HCT116 (cell line): ENCODE measurements at regions not wholly inside any gene's neighbourhood (a gene's known extent, or its start where the extent isn't known, plus 50 kb on each side); places are given as distances from the start of the nearest gene placed in this dataset.

Source experiments
- ATAC-seq: fragments of 200-7000 bp; cut with Tn5 transposase; 2 replicates; pipeline ENCODE4 v1.9.1; 2020; ENCODE audit warnings: mild to moderate bottlenecking, moderate library complexity
- BruUV-seq: library from RNA; stranded (reverse); fragments of 400-500 nt; replicated peaks from 2 replicates; lab custom pipeline; 2021; lab: Mats Ljungman, UMichigan
- CTCF ChIA-PET: fragments of 300-600 bp; sonication (Branson Sonifier 250); formaldehyde crosslinking; loops from one replicate; lab custom pipeline; 2021; ENCODE audit warnings: antibody characterized with exemption; lab: Charles Lee
- POLR2A ChIA-PET: fragments of 300-600, 350-600 bp; sonication (Branson Sonifier 250); formaldehyde crosslinking; loops from one replicate; lab custom pipeline; 2021; ENCODE audit warnings: antibody characterized with exemption; lab: Charles Lee
- RAD21 ChIA-PET, 2 experiments: fragments of 300-600 bp; sonication (Branson Sonifier 250); formaldehyde crosslinking; loops; one replicate each; lab custom pipeline; 2023; ENCODE audit warnings: low total read pairs in 2 of 2; ENCODE audit not compliant: uncharacterized antibody in 2 of 2, unreplicated experiment in 2 of 2, low non-redundant PET in 1 of 2; lab: Charles Lee
- DNase-seq: peaks from one replicate; pipeline ENCODE4 v3.0.0-alpha.2; 2010; ENCODE audit warnings: low read depth, low spot score
- H2AFZ ChIP-seq: fragments of 200-600 bp; shearing (Covaris generic), sonication (generic); 2 replicates; pipeline ENCODE4 v1.6.1; 2017; ENCODE audit warnings: low read depth, mixed run types, mixed read lengths, antibody characterized with exemption, low read length; ENCODE audit not compliant: poor library complexity, severe bottlenecking
- H3K27ac ChIP-seq: 2 replicates; pipeline ENCODE4 v1.5.1; 2012; ENCODE audit warnings: low read depth, low read length
- H3K27me3 ChIP-seq: fragments of 200-600 bp; sonication (generic); 2 replicates; pipeline ENCODE4 v1.6.1; 2016; ENCODE audit warnings: mixed run types, low read length, mixed read lengths; ENCODE audit not compliant: insufficient read depth
- H3K36me3 ChIP-seq, 2 experiments: fragments of 200-500 bp in 1 of 2; fragments of 200-600 bp in 1 of 2; sonication (Bioruptor generic) in 1 of 2; sonication (generic) in 1 of 2; 2 replicates each; pipeline versions ENCODE4 v1.5.1 to v1.6.1; 2014 to 2016; ENCODE audit warnings: low read length in 2 of 2, inconsistent platforms in 1 of 2, mixed read lengths in 1 of 2, mixed run types in 1 of 2; ENCODE audit not compliant: insufficient read depth in 2 of 2, control insufficient read depth in 1 of 2
- H3K4me1 ChIP-seq, 2 experiments: fragments of 200-600 bp in 1 of 2; sonication (generic) in 1 of 2; 2 replicates each; pipeline versions ENCODE4 v1.5.1 to v1.6.1; 2012 to 2017; ENCODE audit warnings: low read length in 2 of 2, inconsistent platforms in 1 of 2, mild to moderate bottlenecking in 1 of 2, mixed read lengths in 1 of 2, mixed run types in 1 of 2, moderate library complexity in 1 of 2; ENCODE audit not compliant: insufficient read depth in 2 of 2, control insufficient read depth in 1 of 2
- H3K4me2 ChIP-seq: fragments of 200-600 bp; sonication (generic); 2 replicates; pipeline ENCODE4 v1.6.1; 2017; ENCODE audit warnings: mixed run types, low read length, mixed read lengths
- H3K4me3 ChIP-seq, 2 experiments: fragments of 200-600 bp in 1 of 2; sonication (generic) in 1 of 2; replicated peaks in 1 of 2; 2 replicates each; pipeline ENCODE4 v1.5.1; 2011 to 2016; ENCODE audit warnings: low read length in 2 of 2, control low read depth in 1 of 2, low read depth in 1 of 2, mild to moderate bottlenecking in 1 of 2, mixed read lengths in 1 of 2, mixed run types in 1 of 2
- H3K79me2 ChIP-seq: fragments of 200-600 bp; sonication (generic); 2 replicates; pipeline ENCODE4 v1.6.1; 2017; ENCODE audit warnings: mild to moderate bottlenecking, mixed run types, low read length, moderate library complexity, mixed read lengths; ENCODE audit not compliant: insufficient read depth
- H3K9ac ChIP-seq: fragments of 200-600 bp; sonication (generic); 2 replicates; pipeline ENCODE4 v1.6.1; 2016; ENCODE audit warnings: low read length, mixed read lengths
- H3K9me2 ChIP-seq: fragments of 200-600 bp; sonication (generic), shearing (Covaris generic); 2 replicates; pipeline ENCODE4 v1.6.1; 2017; ENCODE audit warnings: mixed run types, mild to moderate bottlenecking, moderate library complexity; ENCODE audit not compliant: insufficient read depth
- H3K9me3 ChIP-seq, 2 experiments: fragments of 200-500 bp in 1 of 2; fragments of 200-600 bp in 1 of 2; sonication (Bioruptor generic) in 1 of 2; sonication (generic) in 1 of 2; 2 replicates each; pipeline ENCODE4 v1.6.1; 2014 to 2017; ENCODE audit warnings: low read length in 2 of 2, mixed read lengths in 2 of 2, inconsistent platforms in 1 of 2, low read depth in 1 of 2, mild to moderate bottlenecking in 1 of 2, mixed run types in 1 of 2, moderate library complexity in 1 of 2; ENCODE audit not compliant: control insufficient read depth in 1 of 2, insufficient read depth in 1 of 2
- H4K20me1 ChIP-seq: fragments of 200-600 bp; sonication (generic), shearing (Covaris generic); 2 replicates; pipeline ENCODE4 v1.6.1; 2017; ENCODE audit warnings: mixed run types, mild to moderate bottlenecking, moderate library complexity; ENCODE audit not compliant: insufficient read depth
- ATF3 ChIP-seq: IDR thresholded peaks from 2 replicates; pipeline ENCODE4 v1.6.1; 2012
- CEBPB ChIP-seq: IDR thresholded peaks from 2 replicates; pipeline ENCODE4 v1.6.1; 2012; ENCODE audit warnings: low read depth
- EGR1 ChIP-seq: IDR thresholded peaks from 2 replicates; pipeline ENCODE4 v1.6.1; 2012; ENCODE audit warnings: low read depth
- ELF1 ChIP-seq: IDR thresholded peaks from 2 replicates; pipeline ENCODE4 v1.6.1; 2012; ENCODE audit warnings: low read depth, borderline replicate concordance
- EZH2 ChIP-seq: fragments of 200-600 bp; sonication (generic); IDR thresholded peaks from 2 replicates; pipeline ENCODE4 v1.6.1; 2017; ENCODE audit warnings: antibody characterized with exemption, mixed run types
- EZH2phosphoT487 ChIP-seq: fragments of 200-600 bp; IDR thresholded peaks from 2 replicates; pipeline ENCODE4 v1.6.1; 2018; ENCODE audit warnings: antibody characterized with exemption, borderline replicate concordance
- JUND ChIP-seq: IDR thresholded peaks from 2 replicates; pipeline ENCODE4 v1.6.1; 2012
- MAX ChIP-seq: IDR thresholded peaks from 2 replicates; pipeline ENCODE4 v1.6.1; 2012
- POLR2A ChIP-seq: IDR thresholded peaks from 2 replicates; pipeline ENCODE4 v1.7.0; 2011; ENCODE audit warnings: borderline replicate concordance; ENCODE audit not compliant: insufficient read depth, insufficient read length; ENCODE audit errors: extremely low read depth
- POLR2AphosphoS5 ChIP-seq: IDR thresholded peaks from 2 replicates; pipeline ENCODE4 v1.6.1; 2011; ENCODE audit warnings: mild to moderate bottlenecking, low read depth, low read length, moderate library complexity
- REST ChIP-seq: IDR thresholded peaks from 2 replicates; pipeline ENCODE4 v1.6.1; 2012; ENCODE audit warnings: low read depth
- SP1 ChIP-seq: IDR thresholded peaks from 2 replicates; pipeline ENCODE4 v1.6.1; 2012; ENCODE audit warnings: low read depth
- SRF ChIP-seq: IDR thresholded peaks from 2 replicates; pipeline ENCODE4 v1.6.1; 2012; ENCODE audit warnings: low read depth
- YY1 ChIP-seq: IDR thresholded peaks from 2 replicates; pipeline ENCODE4 v1.6.1; 2011; ENCODE audit warnings: low read length, low read depth, moderate library complexity, mild to moderate bottlenecking; ENCODE audit not compliant: insufficient replicate concordance; ENCODE audit errors: extremely low read depth
- ZFX ChIP-seq: fragments of 450-650 bp; IDR thresholded peaks from 2 replicates; pipeline ENCODE4 v1.6.1; 2017
- ZNF274 ChIP-seq: fragments of 200-500 bp; sonication (Bioruptor generic); IDR thresholded peaks from 2 replicates; pipeline ENCODE4 v1.6.1; 2014; ENCODE audit warnings: mild to moderate bottlenecking, low read depth, low read length, inconsistent platforms
- intact Hi-C: fragments of 100-400 bp; cut with micrococcal nuclease; formaldehyde crosslinking; loops from 2 replicates; pipeline ENCODE4 v1.10.0; 2022

GRCh38 chr13:33509642-33510229 lies 224.2 kb upstream of the STARD13 start:
- BruUV-seq: no TSS peak
- Histone ChIP-seq H3K4me2 (no peak overlapping the region), H2AFZ (no peak overlapping the region)

More at GRCh38 chr13:33509642-33510229, 224.2 kb upstream of the STARD13 start:
- intact Hi-C loops: no loop called here
- Histone ChIP-seq H3K36me3 (no peaks in the 10 kb centered on the region), H3K27ac (no peak overlapping the region), H3K27me3 (no peaks in the 10 kb centered on the region), H3K4me1 (no peaks in the 10 kb centered on the region), H3K79me2 (no peaks in the 10 kb centered on the region), H3K9me2 (no peaks in the 10 kb centered on the region), H3K4me3 (no peak overlapping the region), H4K20me1 (no peaks in the 10 kb centered on the region), H3K9ac (no peak overlapping the region), H3K9me3 (no peaks in the 10 kb centered on the region)
- TF ChIP-seq REST: no peak
- no peak for TF ChIP-seq MAX
- TF ChIP-seq EZH2phosphoT487: no peak
- TF ChIP-seq CEBPB: no peak
- no peak for TF ChIP-seq JUND
- TF ChIP-seq ELF1: no peak
- TF ChIP-seq EZH2: no peak
- TF ChIP-seq POLR2AphosphoS5: no peak
- no peak for TF ChIP-seq EGR1
- no peak for TF ChIP-seq ZFX
- no peak for TF ChIP-seq YY1
- TF ChIP-seq ZNF274: no peak
- TF ChIP-seq ATF3: no peak
- no peak for TF ChIP-seq SRF
- TF ChIP-seq SP1: no peak
- TF ChIP-seq POLR2A: no peak
- DNase-seq (no peak), ATAC-seq (no peak)
- ChIA-PET POLR2A (interaction anchor here (0.6 kb wide), 1 partner anchor 949 kb away, joined by 4 read pairs; no protein-coding TSS in a partner anchor), RAD21 (no interaction called here), CTCF (interaction anchor here (1.4 kb wide), 1 partner anchor 33 kb away, joined by 5 read pairs; no protein-coding TSS in a partner anchor)
